Endothelial cell of umbilical vein (primary cell): ENCODE measurements at regions not wholly inside any gene's neighbourhood (a gene's known extent, or its start where the extent isn't known, plus 50 kb on each side); places are given as distances from the start of the nearest gene placed in this dataset.

Experiments
- EZH2 ChIP-seq: IDR thresholded peaks from 2 replicates; pipeline ENCODE4 v1.6.1; 2012; ENCODE audit warnings: borderline replicate concordance, low read depth, mild to moderate bottlenecking, moderate library complexity, low read length, inconsistent platforms; ENCODE audit not compliant: severe bottlenecking
- MYC ChIP-seq: IDR thresholded peaks from one replicate; pipeline ENCODE4 v1.6.1; 2011; ENCODE audit warnings: mild to moderate bottlenecking, low read depth, low read length
- POLR2A ChIP-seq: IDR thresholded peaks from 2 replicates; pipeline ENCODE4 v1.6.1; 2012; ENCODE audit warnings: low read depth, mild to moderate bottlenecking, control low read depth, low read length
- POLR2AphosphoS5 ChIP-seq: IDR thresholded peaks from 2 replicates; pipeline ENCODE4 v1.6.1; 2012; ENCODE audit warnings: low read depth, mild to moderate bottlenecking, control low read depth, low read length, moderate library complexity; ENCODE audit not compliant: insufficient read depth
- TF ChIP-seq, protein P1 (sequence below), 2 donors: IDR thresholded peaks; 1 replicate in 1 of 2; 2 replicates in 1 of 2; pipeline ENCODE4 v1.5.1; 2011; ENCODE audit warnings: low read length in 2 of 2, mild to moderate bottlenecking in 2 of 2, moderate library complexity in 2 of 2, control low read depth in 1 of 2, inconsistent platforms in 1 of 2, low read depth in 1 of 2; ENCODE audit not compliant: insufficient read depth in 1 of 2; ENCODE audit errors: extremely low read depth in 1 of 2

DNA sequence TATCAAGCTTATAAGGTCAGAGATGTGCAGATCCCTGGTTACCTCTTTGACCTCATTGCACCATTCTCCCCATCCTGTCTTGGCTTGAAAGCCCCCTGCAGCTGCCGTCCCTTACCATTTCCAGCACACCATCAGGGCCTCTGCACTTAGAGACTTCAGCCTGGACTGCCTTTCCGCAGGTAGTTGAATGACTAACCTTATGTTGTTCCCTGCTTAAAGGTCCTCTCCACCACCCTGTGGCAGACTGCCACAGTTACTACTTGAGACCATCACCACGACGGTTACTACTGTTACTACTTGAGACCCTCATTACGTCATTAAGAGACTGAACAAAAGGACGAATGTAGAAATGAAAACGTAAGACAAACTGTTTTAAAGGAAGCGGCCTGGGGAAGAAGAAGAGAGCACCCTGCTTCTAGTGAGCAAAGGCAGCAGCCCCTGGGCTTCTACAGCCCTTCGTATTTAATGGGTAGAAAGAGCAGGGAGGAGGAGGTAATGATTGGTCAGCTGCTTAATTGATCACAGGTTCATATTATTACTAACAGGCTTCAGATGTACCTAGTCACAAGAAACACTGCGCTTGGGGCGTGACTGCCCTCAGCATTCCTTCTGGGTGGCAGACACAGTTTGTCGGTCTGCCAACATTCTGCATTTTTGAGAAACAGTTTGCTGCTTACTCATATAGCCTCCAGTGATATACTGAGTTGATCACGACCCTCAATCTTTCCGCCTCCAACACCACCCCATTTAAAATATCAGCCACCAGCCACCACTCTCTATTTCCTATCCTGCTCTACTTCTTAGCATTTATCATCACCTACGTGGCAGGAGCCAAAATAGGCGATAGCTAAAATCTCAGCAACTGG, 74.1 kb upstream of the PARD3 start:
- TF ChIP-seq POLR2A (no peak), POLR2AphosphoS5 (no peak), EZH2 (no peak), MYC (no peak)
- TF ChIP-seq, protein P1, sequence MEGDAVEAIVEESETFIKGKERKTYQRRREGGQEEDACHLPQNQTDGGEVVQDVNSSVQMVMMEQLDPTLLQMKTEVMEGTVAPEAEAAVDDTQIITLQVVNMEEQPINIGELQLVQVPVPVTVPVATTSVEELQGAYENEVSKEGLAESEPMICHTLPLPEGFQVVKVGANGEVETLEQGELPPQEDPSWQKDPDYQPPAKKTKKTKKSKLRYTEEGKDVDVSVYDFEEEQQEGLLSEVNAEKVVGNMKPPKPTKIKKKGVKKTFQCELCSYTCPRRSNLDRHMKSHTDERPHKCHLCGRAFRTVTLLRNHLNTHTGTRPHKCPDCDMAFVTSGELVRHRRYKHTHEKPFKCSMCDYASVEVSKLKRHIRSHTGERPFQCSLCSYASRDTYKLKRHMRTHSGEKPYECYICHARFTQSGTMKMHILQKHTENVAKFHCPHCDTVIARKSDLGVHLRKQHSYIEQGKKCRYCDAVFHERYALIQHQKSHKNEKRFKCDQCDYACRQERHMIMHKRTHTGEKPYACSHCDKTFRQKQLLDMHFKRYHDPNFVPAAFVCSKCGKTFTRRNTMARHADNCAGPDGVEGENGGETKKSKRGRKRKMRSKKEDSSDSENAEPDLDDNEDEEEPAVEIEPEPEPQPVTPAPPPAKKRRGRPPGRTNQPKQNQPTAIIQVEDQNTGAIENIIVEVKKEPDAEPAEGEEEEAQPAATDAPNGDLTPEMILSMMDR (IDR thresholded peaks at IDR 0.05; ENCODE audit: extremely low read depth in 1 of 2, insufficient read depth in 1 of 2, low read depth in 1 of 2, low read length in 2 of 2), result no peak
